Fibroblast of pulmonary artery (primary cell): ENCODE measurements at regions not wholly inside any gene's neighbourhood (a gene's known extent, or its start where the extent isn't known, plus 50 kb on each side); places are given as distances from the start of the nearest gene placed in this dataset.
A peak's percentile ranks its signal among the peaks of the same experiment; 100 is the strongest.

ENCODE experiments used
- DNase-seq: peaks from one replicate; pipeline ENCODE4 v3.0.0-alpha.2; 2010; ENCODE audit warnings: low read depth
- H3K4me3 ChIP-seq: replicated peaks from 2 replicates; pipeline ENCODE4 v1.5.1; 2011; ENCODE audit warnings: low read depth, mild to moderate bottlenecking, control low read depth, low read length, moderate library complexity
- TF ChIP-seq, protein P1 (sequence below): IDR thresholded peaks from 2 replicates; pipeline ENCODE4 v1.5.1; 2011; ENCODE audit warnings: mild to moderate bottlenecking, control low read depth, low read length, inconsistent platforms; ENCODE audit errors: missing control alignments

DNA sequence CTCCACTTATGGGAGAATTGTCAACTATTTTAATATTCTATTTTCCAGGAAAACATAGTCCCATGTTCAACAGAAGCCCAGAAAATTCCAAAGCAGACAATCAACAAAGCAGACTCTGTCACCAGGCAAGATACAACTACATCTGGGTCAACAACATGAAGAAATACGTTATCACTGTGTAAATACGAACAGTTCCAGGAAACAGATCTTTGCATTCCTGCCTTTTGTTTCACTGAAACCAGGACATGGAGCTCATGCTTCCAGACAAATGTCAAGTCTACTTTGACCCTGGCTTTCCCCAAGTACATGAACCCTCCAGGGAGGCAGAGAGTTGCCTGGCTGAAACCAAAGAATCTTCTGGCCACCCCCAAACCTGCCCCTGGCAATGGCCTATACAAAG lies 106.7 kb downstream of the SETD4 start:
- no peak overlapping the region for H3K4me3 ChIP-seq
- TF ChIP-seq, protein P1, sequence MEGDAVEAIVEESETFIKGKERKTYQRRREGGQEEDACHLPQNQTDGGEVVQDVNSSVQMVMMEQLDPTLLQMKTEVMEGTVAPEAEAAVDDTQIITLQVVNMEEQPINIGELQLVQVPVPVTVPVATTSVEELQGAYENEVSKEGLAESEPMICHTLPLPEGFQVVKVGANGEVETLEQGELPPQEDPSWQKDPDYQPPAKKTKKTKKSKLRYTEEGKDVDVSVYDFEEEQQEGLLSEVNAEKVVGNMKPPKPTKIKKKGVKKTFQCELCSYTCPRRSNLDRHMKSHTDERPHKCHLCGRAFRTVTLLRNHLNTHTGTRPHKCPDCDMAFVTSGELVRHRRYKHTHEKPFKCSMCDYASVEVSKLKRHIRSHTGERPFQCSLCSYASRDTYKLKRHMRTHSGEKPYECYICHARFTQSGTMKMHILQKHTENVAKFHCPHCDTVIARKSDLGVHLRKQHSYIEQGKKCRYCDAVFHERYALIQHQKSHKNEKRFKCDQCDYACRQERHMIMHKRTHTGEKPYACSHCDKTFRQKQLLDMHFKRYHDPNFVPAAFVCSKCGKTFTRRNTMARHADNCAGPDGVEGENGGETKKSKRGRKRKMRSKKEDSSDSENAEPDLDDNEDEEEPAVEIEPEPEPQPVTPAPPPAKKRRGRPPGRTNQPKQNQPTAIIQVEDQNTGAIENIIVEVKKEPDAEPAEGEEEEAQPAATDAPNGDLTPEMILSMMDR = no peak
- peak; percentile 56 for DNase-seq

DNA sequence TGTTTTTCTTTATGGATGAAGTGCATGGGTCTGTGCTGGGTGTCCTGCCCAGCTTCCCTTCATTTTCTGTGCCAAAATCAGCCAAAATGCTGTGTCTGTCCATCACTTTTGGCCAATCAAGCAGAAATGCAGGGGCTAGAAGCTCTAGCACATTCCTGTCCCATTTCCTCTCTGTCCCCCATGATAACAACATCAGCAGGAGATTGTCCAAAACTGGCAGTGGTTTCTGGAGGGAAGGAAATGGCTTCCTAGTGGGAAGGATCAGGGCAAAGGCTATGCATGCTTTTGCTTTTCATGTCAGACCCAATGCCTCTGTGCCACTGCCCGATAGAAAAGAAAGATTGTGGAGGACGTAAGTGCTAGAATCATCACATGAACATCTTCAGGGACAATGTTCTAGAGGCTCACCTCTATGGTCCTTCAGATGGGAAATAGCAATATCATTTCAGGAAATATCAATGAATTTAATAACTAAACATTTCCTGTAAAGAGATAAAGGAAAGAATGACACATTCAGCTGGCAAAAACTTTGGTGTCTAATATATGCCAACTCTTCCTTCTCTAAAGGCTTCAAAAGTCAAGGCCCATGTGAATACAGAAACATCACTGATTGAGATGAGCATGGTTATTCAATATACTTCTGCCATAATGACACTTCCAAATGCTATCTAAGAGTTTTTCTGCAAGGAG lies 107.5 kb downstream of the SETD4 start:
- TF ChIP-seq, protein P1 = no peak
- H3K4me3 ChIP-seq = no peak overlapping the region
- no peak for DNase-seq

DNA sequence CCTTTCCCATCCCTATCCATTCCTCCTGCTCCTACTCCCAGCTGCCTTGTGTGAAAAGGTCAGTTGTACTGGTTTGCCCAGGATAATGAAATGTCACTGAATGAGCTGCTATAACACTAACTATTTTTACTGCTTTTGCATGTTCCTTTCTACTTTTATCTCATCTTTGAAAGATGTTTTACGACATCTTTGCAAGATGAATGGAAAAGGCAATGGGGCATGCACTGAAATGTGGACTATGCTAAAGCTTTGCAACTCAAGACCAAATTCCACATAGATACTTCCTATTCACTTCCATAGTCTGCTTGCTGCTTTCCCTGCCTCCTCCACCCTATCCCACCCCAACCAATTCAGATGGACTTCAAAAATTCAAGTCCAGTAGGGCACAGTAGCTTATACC lies 111.3 kb downstream of the SETD4 start:
- H3K4me3 ChIP-seq = no peak overlapping the region
- DNase-seq = no peak
- TF ChIP-seq, protein P1 = no peak

DNA sequence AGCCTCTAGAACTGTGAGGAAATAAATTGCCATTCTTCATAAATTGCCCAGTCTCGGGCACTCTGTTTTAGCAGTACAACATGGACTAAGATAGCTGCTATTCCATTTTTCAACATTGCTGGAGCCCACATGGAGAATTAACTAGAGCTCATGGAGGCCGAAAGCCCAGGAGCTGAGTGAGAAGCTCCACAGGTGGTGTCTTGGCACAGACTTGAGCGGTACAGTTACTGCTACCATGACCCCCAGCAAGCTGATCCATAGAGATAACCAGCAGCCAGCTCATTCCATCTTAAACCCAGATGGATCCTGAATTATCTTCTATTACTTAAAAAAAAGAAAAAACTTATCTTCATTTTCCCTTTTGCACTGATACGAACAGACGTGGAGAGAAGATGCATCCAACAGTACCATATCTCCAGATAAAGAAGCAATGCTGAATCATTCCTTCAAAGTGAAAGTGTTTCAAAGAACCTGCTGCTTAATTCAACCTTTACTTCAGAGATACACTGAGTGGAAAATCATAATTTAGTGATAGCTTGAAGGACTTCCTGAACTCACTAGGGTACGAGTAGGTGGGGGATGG lies 115.1 kb downstream of the SETD4 start:
- H3K4me3 ChIP-seq = no peak overlapping the region
- DNase-seq = no peak
- TF ChIP-seq, protein P1 = no peak

DNA sequence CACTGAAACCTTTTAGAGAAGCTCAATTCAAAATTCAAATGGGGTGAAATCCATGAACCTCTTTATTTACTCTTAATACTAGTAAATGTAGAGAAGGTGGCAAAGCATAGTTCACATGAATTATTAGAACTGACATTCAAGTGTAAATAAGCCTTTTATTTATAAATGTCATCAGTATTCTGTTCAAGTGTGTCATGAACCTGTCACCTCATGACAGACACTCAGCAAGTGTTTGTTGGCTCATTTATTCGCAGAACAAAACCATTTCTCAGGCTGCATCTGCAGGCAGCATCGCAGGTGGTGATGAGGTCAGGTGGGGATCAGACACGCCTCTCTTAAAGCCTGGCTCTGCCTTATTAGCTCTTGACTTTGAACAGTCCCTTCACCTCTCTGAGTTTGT lies 116.6 kb downstream of the SETD4 start:
- H3K4me3 ChIP-seq = no peak overlapping the region
- TF ChIP-seq, protein P1 = no peak
- DNase-seq = no peak

- DNase-seq = no peak
- TF ChIP-seq, protein P1 = no peak
Measured at GRCh38 chr21:35942211-35943144, 117.8 kb downstream of the SETD4 start.

More at GRCh38 chr21:35942211-35943144, 117.8 kb downstream of the SETD4 start:
- H3K4me3 ChIP-seq = no peak overlapping the region
